Stimulated activated CD4-positive, alpha-beta T cell treated with anti-CD3 and anti-CD28 coated beads, Interleukin-2, amount 100 ng/mL, for 48 hours (primary cell): ENCODE measurements at regions not wholly inside any gene's neighbourhood (a gene's known extent, or its start where the extent isn't known, plus 50 kb on each side); places are given as distances from the start of the nearest gene placed in this dataset.

Experiments used
- DNase-seq, 2 donors: peaks; one replicate each; pipeline ENCODE4 v3.0.0-alpha.2; 2020

- no peak for DNase-seq
These were observed 416.6 kb upstream of the TRIB2 start for GRCh38 chr2:12300019-12300602.

- DNase-seq = no peak
These were observed 415.8 kb upstream of the TRIB2 start for GRCh38 chr2:12300927-12301326.

GRCh38 chr2:12302140-12302539 lies 414.6 kb upstream of the TRIB2 start:
- no peak for DNase-seq

GRCh38 chr2:12302691-12303090 lies 414.0 kb upstream of the TRIB2 start:
- no peak for DNase-seq

GRCh38 chr2:12303181-12304030 lies 413.3 kb upstream of the TRIB2 start:
- DNase-seq = no peak

GRCh38 chr2:12304564-12305171 lies 412.1 kb upstream of the TRIB2 start:
- DNase-seq = no peak

- no peak for DNase-seq
These were observed 410.8 kb upstream of the TRIB2 start for GRCh38 chr2:12305931-12306330.

- no peak for DNase-seq
These were observed 406.3 kb upstream of the TRIB2 start for GRCh38 chr2:12310399-12310798.

GRCh38 chr2:12313445-12314126 lies 403.1 kb upstream of the TRIB2 start:
- DNase-seq = no peak

- no peak for DNase-seq
These were observed 402.5 kb upstream of the TRIB2 start for GRCh38 chr2:12314127-12314760.

- DNase-seq = no peak
These were observed 401.5 kb upstream of the TRIB2 start for GRCh38 chr2:12315224-12315623.

- no peak for DNase-seq
These were observed 400.3 kb upstream of the TRIB2 start for GRCh38 chr2:12316476-12316875.

GRCh38 chr2:12317286-12317685 lies 399.4 kb upstream of the TRIB2 start:
- no peak for DNase-seq

- DNase-seq = no peak
These were observed 398.8 kb upstream of the TRIB2 start for GRCh38 chr2:12317814-12318426.

- no peak for DNase-seq
These were observed 398.2 kb upstream of the TRIB2 start for GRCh38 chr2:12318427-12319057.

GRCh38 chr2:12320027-12320734 lies 396.6 kb upstream of the TRIB2 start:
- no peak for DNase-seq

- no peak for DNase-seq
These were observed 395.6 kb upstream of the TRIB2 start for GRCh38 chr2:12320991-12321641.

- no peak for DNase-seq
These were observed 394.9 kb upstream of the TRIB2 start for GRCh38 chr2:12321886-12322285.

GRCh38 chr2:12325806-12326205 lies 390.9 kb upstream of the TRIB2 start:
- no peak for DNase-seq

- DNase-seq = no peak
These were observed 390.1 kb upstream of the TRIB2 start for GRCh38 chr2:12326449-12327190.
